ENCODE measurements at regions not wholly inside any gene's neighbourhood (a gene's known extent, or its start where the extent isn't known, plus 50 kb on each side); places are given as distances from the start of the nearest gene placed in this dataset.
"Not testable (repeated sequence)": the region's sequence is repeated elsewhere in the genome, so short reads cannot be mapped to it uniquely, and the experiment has no call there.

- DNase-seq: no peak
These were observed 244.2 kb upstream of the ACVR2A start for GRCh38 chr2:147600646-147601045.

GRCh38 chr2:147600223-147600622 is 244.6 kb upstream of the ACVR2A start:
- DNase-seq: no peak

GRCh38 chr2:147595200-147595599 is 249.6 kb upstream of the ACVR2A start:
- no peak for DNase-seq

- no peak for DNase-seq
These were observed 250.8 kb upstream of the ACVR2A start for GRCh38 chr2:147594038-147594437.

- not testable (repeated sequence) for DNase-seq
These were observed 252.0 kb upstream of the ACVR2A start for GRCh38 chr2:147592784-147593183.

GRCh38 chr2:147589127-147589526 is 255.7 kb upstream of the ACVR2A start:
- DNase-seq: no peak

GRCh38 chr2:147588191-147588590 is 256.6 kb upstream of the ACVR2A start:
- no peak for DNase-seq

- no peak for DNase-seq
These were observed 266.3 kb upstream of the ACVR2A start for GRCh38 chr2:147578529-147578928.

GRCh38 chr2:147577998-147578380 is 266.8 kb upstream of the ACVR2A start:
- DNase-seq: no peak

GRCh38 chr2:147577323-147577997 is 267.4 kb upstream of the ACVR2A start:
- DNase-seq: no peak

- no peak for DNase-seq
These were observed 269.7 kb upstream of the ACVR2A start for GRCh38 chr2:147575106-147575505.

GRCh38 chr2:147572622-147573021 is 272.2 kb upstream of the ACVR2A start:
- no peak for DNase-seq

- no peak for DNase-seq
These were observed 275.4 kb upstream of the ACVR2A start for GRCh38 chr2:147569426-147569825.

GRCh38 chr2:147568109-147568508 is 276.7 kb upstream of the ACVR2A start:
- no peak for DNase-seq

- no peak for DNase-seq
These were observed 277.7 kb upstream of the ACVR2A start for GRCh38 chr2:147567136-147567535.

- no peak for DNase-seq
These were observed 283.9 kb upstream of the ACVR2A start for GRCh38 chr2:147560810-147561535.

GRCh38 chr2:147559070-147559725 is 285.6 kb upstream of the ACVR2A start:
- no peak for DNase-seq

- DNase-seq: peak; percentile 1
These were observed 286.2 kb upstream of the ACVR2A start for GRCh38 chr2:147558620-147559019.

GRCh38 chr2:147554521-147555107 is 290.2 kb upstream of the ACVR2A start:
- DNase-seq: no peak

- no peak for DNase-seq
These were observed 291.0 kb upstream of the ACVR2A start for GRCh38 chr2:147553775-147554271.

GRCh38 chr2:147550995-147551731 is 293.7 kb upstream of the ACVR2A start:
- no peak for DNase-seq

- no peak for DNase-seq
These were observed 295.8 kb upstream of the ACVR2A start for GRCh38 chr2:147549054-147549453.

GRCh38 chr2:147548451-147548850 is 296.4 kb upstream of the ACVR2A start:
- DNase-seq: no peak

Measured in NCI-H2029 (cell line).